HCT116 (cell line): ENCODE measurements at regions not wholly inside any gene's neighbourhood (a gene's known extent, or its start where the extent isn't known, plus 50 kb on each side); places are given as distances from the start of the nearest gene placed in this dataset.

Source experiments
- ATAC-seq: fragments of 200-7000 bp; cut with Tn5 transposase; 2 replicates; pipeline ENCODE4 v1.9.1; 2020; ENCODE audit warnings: mild to moderate bottlenecking, moderate library complexity
- BruUV-seq: library from RNA; stranded (reverse); fragments of 400-500 nt; replicated peaks from 2 replicates; lab custom pipeline; 2021; lab: Mats Ljungman, UMichigan
- CTCF ChIA-PET: fragments of 300-600 bp; sonication (Branson Sonifier 250); formaldehyde crosslinking; loops from one replicate; lab custom pipeline; 2021; ENCODE audit warnings: antibody characterized with exemption; lab: Charles Lee
- POLR2A ChIA-PET: fragments of 300-600, 350-600 bp; sonication (Branson Sonifier 250); formaldehyde crosslinking; loops from one replicate; lab custom pipeline; 2021; ENCODE audit warnings: antibody characterized with exemption; lab: Charles Lee
- RAD21 ChIA-PET, 2 experiments: fragments of 300-600 bp; sonication (Branson Sonifier 250); formaldehyde crosslinking; loops; one replicate each; lab custom pipeline; 2023; ENCODE audit warnings: low total read pairs in 2 of 2; ENCODE audit not compliant: uncharacterized antibody in 2 of 2, unreplicated experiment in 2 of 2, low non-redundant PET in 1 of 2; lab: Charles Lee
- DNase-seq: peaks from one replicate; pipeline ENCODE4 v3.0.0-alpha.2; 2010; ENCODE audit warnings: low read depth, low spot score
- H2AFZ ChIP-seq: fragments of 200-600 bp; shearing (Covaris generic), sonication (generic); 2 replicates; pipeline ENCODE4 v1.6.1; 2017; ENCODE audit warnings: low read depth, mixed run types, mixed read lengths, antibody characterized with exemption, low read length; ENCODE audit not compliant: poor library complexity, severe bottlenecking
- H3K27ac ChIP-seq: 2 replicates; pipeline ENCODE4 v1.5.1; 2012; ENCODE audit warnings: low read depth, low read length
- H3K27me3 ChIP-seq: fragments of 200-600 bp; sonication (generic); 2 replicates; pipeline ENCODE4 v1.6.1; 2016; ENCODE audit warnings: mixed run types, low read length, mixed read lengths; ENCODE audit not compliant: insufficient read depth
- H3K36me3 ChIP-seq, 2 experiments: fragments of 200-500 bp in 1 of 2; fragments of 200-600 bp in 1 of 2; sonication (Bioruptor generic) in 1 of 2; sonication (generic) in 1 of 2; 2 replicates each; pipeline versions ENCODE4 v1.5.1 to v1.6.1; 2014 to 2016; ENCODE audit warnings: low read length in 2 of 2, inconsistent platforms in 1 of 2, mixed read lengths in 1 of 2, mixed run types in 1 of 2; ENCODE audit not compliant: insufficient read depth in 2 of 2, control insufficient read depth in 1 of 2
- H3K4me1 ChIP-seq, 2 experiments: fragments of 200-600 bp in 1 of 2; sonication (generic) in 1 of 2; 2 replicates each; pipeline versions ENCODE4 v1.5.1 to v1.6.1; 2012 to 2017; ENCODE audit warnings: low read length in 2 of 2, inconsistent platforms in 1 of 2, mild to moderate bottlenecking in 1 of 2, mixed read lengths in 1 of 2, mixed run types in 1 of 2, moderate library complexity in 1 of 2; ENCODE audit not compliant: insufficient read depth in 2 of 2, control insufficient read depth in 1 of 2
- H3K4me2 ChIP-seq: fragments of 200-600 bp; sonication (generic); 2 replicates; pipeline ENCODE4 v1.6.1; 2017; ENCODE audit warnings: mixed run types, low read length, mixed read lengths
- H3K4me3 ChIP-seq, 2 experiments: fragments of 200-600 bp in 1 of 2; sonication (generic) in 1 of 2; replicated peaks in 1 of 2; 2 replicates each; pipeline ENCODE4 v1.5.1; 2011 to 2016; ENCODE audit warnings: low read length in 2 of 2, control low read depth in 1 of 2, low read depth in 1 of 2, mild to moderate bottlenecking in 1 of 2, mixed read lengths in 1 of 2, mixed run types in 1 of 2
- H3K79me2 ChIP-seq: fragments of 200-600 bp; sonication (generic); 2 replicates; pipeline ENCODE4 v1.6.1; 2017; ENCODE audit warnings: mild to moderate bottlenecking, mixed run types, low read length, moderate library complexity, mixed read lengths; ENCODE audit not compliant: insufficient read depth
- H3K9ac ChIP-seq: fragments of 200-600 bp; sonication (generic); 2 replicates; pipeline ENCODE4 v1.6.1; 2016; ENCODE audit warnings: low read length, mixed read lengths
- H3K9me2 ChIP-seq: fragments of 200-600 bp; sonication (generic), shearing (Covaris generic); 2 replicates; pipeline ENCODE4 v1.6.1; 2017; ENCODE audit warnings: mixed run types, mild to moderate bottlenecking, moderate library complexity; ENCODE audit not compliant: insufficient read depth
- H3K9me3 ChIP-seq, 2 experiments: fragments of 200-500 bp in 1 of 2; fragments of 200-600 bp in 1 of 2; sonication (Bioruptor generic) in 1 of 2; sonication (generic) in 1 of 2; 2 replicates each; pipeline ENCODE4 v1.6.1; 2014 to 2017; ENCODE audit warnings: low read length in 2 of 2, mixed read lengths in 2 of 2, inconsistent platforms in 1 of 2, low read depth in 1 of 2, mild to moderate bottlenecking in 1 of 2, mixed run types in 1 of 2, moderate library complexity in 1 of 2; ENCODE audit not compliant: control insufficient read depth in 1 of 2, insufficient read depth in 1 of 2
- H4K20me1 ChIP-seq: fragments of 200-600 bp; sonication (generic), shearing (Covaris generic); 2 replicates; pipeline ENCODE4 v1.6.1; 2017; ENCODE audit warnings: mixed run types, mild to moderate bottlenecking, moderate library complexity; ENCODE audit not compliant: insufficient read depth
- ATF3 ChIP-seq: IDR thresholded peaks from 2 replicates; pipeline ENCODE4 v1.6.1; 2012
- CEBPB ChIP-seq: IDR thresholded peaks from 2 replicates; pipeline ENCODE4 v1.6.1; 2012; ENCODE audit warnings: low read depth
- ELF1 ChIP-seq: IDR thresholded peaks from 2 replicates; pipeline ENCODE4 v1.6.1; 2012; ENCODE audit warnings: low read depth, borderline replicate concordance
- MAX ChIP-seq: IDR thresholded peaks from 2 replicates; pipeline ENCODE4 v1.6.1; 2012
- POLR2A ChIP-seq: IDR thresholded peaks from 2 replicates; pipeline ENCODE4 v1.7.0; 2011; ENCODE audit warnings: borderline replicate concordance; ENCODE audit not compliant: insufficient read depth, insufficient read length; ENCODE audit errors: extremely low read depth
- POLR2AphosphoS5 ChIP-seq: IDR thresholded peaks from 2 replicates; pipeline ENCODE4 v1.6.1; 2011; ENCODE audit warnings: mild to moderate bottlenecking, low read depth, low read length, moderate library complexity
- SP1 ChIP-seq: IDR thresholded peaks from 2 replicates; pipeline ENCODE4 v1.6.1; 2012; ENCODE audit warnings: low read depth
- TCF7L2 ChIP-seq: IDR thresholded peaks from 2 replicates; pipeline ENCODE4 v1.7.0; 2011; ENCODE audit warnings: borderline replicate concordance, inconsistent platforms; ENCODE audit not compliant: insufficient read depth, insufficient read length; ENCODE audit errors: extremely low read depth
- intact Hi-C: fragments of 100-400 bp; cut with micrococcal nuclease; formaldehyde crosslinking; loops from 2 replicates; pipeline ENCODE4 v1.10.0; 2022
- TF ChIP-seq, protein P1 (sequence below): IDR thresholded peaks from 2 replicates; pipeline ENCODE4 v1.6.1; 2012; ENCODE audit warnings: low read depth

- intact Hi-C loops = no loop called here
- Histone ChIP-seq H3K9ac (no peak overlapping the region), H3K4me2 (no peak overlapping the region), H4K20me1 (no peaks in the 10 kb centered on the region), H3K9me3 (no peaks in the 10 kb centered on the region), H3K79me2 (no peaks in the 10 kb centered on the region), H3K27me3 (peaks cover 27% of the 10 kb centered on the region; the same call in 1 of the 2 replicates), H3K4me1 (no peaks in the 10 kb centered on the region), H3K4me3 (no peak overlapping the region), H3K9me2 (no peaks in the 10 kb centered on the region), H3K27ac (no peak overlapping the region), H3K36me3 (no peaks in the 10 kb centered on the region), H2AFZ (no peak overlapping the region)
- TF ChIP-seq ATF3 (no peak), ELF1 (no peak), TCF7L2 (no peak), POLR2AphosphoS5 (no peak), POLR2A (no peak), SP1 (no peak), MAX (no peak), CEBPB (no peak)
- TF ChIP-seq, protein P1, sequence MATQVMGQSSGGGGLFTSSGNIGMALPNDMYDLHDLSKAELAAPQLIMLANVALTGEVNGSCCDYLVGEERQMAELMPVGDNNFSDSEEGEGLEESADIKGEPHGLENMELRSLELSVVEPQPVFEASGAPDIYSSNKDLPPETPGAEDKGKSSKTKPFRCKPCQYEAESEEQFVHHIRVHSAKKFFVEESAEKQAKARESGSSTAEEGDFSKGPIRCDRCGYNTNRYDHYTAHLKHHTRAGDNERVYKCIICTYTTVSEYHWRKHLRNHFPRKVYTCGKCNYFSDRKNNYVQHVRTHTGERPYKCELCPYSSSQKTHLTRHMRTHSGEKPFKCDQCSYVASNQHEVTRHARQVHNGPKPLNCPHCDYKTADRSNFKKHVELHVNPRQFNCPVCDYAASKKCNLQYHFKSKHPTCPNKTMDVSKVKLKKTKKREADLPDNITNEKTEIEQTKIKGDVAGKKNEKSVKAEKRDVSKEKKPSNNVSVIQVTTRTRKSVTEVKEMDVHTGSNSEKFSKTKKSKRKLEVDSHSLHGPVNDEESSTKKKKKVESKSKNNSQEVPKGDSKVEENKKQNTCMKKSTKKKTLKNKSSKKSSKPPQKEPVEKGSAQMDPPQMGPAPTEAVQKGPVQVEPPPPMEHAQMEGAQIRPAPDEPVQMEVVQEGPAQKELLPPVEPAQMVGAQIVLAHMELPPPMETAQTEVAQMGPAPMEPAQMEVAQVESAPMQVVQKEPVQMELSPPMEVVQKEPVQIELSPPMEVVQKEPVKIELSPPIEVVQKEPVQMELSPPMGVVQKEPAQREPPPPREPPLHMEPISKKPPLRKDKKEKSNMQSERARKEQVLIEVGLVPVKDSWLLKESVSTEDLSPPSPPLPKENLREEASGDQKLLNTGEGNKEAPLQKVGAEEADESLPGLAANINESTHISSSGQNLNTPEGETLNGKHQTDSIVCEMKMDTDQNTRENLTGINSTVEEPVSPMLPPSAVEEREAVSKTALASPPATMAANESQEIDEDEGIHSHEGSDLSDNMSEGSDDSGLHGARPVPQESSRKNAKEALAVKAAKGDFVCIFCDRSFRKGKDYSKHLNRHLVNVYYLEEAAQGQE = no peak
- BruUV-seq = no TSS peak
- POLR2A ChIA-PET = no interaction called here
- CTCF ChIA-PET = no interaction called here
- ATAC-seq = no peak
- no peak for DNase-seq
- RAD21 ChIA-PET = no interaction called here
Observed at GRCh38 chr22:27159716-27160295, 502.4 kb downstream of the MIAT start.
